ENCODE measurements at regions not wholly inside any gene's neighbourhood (a gene's known extent, or its start where the extent isn't known, plus 50 kb on each side); places are given as distances from the start of the nearest gene placed in this dataset.

- no peak for FAIRE-seq
- no peak for DNase-seq (ENCODE audit: insufficient read length)
- no peak for TF ChIP-seq POLR2A (IDR thresholded peaks at IDR 0.05; ENCODE audit: low read depth, low read length)
- no peak for TF ChIP-seq TAF1 (IDR thresholded peaks at IDR 0.05; ENCODE audit: borderline replicate concordance, low read depth, low read length)
- no peak for TF ChIP-seq POLR2AphosphoS5 (IDR thresholded peaks at IDR 0.05; ENCODE audit: low read depth, low read length)
These were observed 482.9 kb upstream of the KIF2A start for GRCh38 chr5:61823065-61823464.

- no peak for TF ChIP-seq POLR2A (IDR thresholded peaks at IDR 0.05; ENCODE audit: low read depth, low read length)
- no peak for TF ChIP-seq TAF1 (IDR thresholded peaks at IDR 0.05; ENCODE audit: borderline replicate concordance, low read depth, low read length)
- no peak for TF ChIP-seq POLR2AphosphoS5 (IDR thresholded peaks at IDR 0.05; ENCODE audit: low read depth, low read length)
- DNase-seq (ENCODE audit: insufficient read length), result no peak
- FAIRE-seq, result no peak
These were observed 482.2 kb upstream of the KIF2A start for GRCh38 chr5:61823781-61824180.

GRCh38 chr5:61824396-61824795, 481.6 kb upstream of the KIF2A start:
- DNase-seq (ENCODE audit: insufficient read length) (no peak), FAIRE-seq (no peak)
- TF ChIP-seq POLR2A (IDR thresholded peaks at IDR 0.05; ENCODE audit: low read depth, low read length), result no peak
- TF ChIP-seq TAF1 (IDR thresholded peaks at IDR 0.05; ENCODE audit: borderline replicate concordance, low read depth, low read length), result no peak

- DNase-seq (ENCODE audit: insufficient read length), result no peak
- no peak for FAIRE-seq
- TF ChIP-seq TAF1 (IDR thresholded peaks at IDR 0.05; ENCODE audit: borderline replicate concordance, low read depth, low read length) (no peak), POLR2AphosphoS5 (IDR thresholded peaks at IDR 0.05; ENCODE audit: low read depth, low read length) (no peak), POLR2A (IDR thresholded peaks at IDR 0.05; ENCODE audit: low read depth, low read length) (no peak)
These were observed 478.5 kb upstream of the KIF2A start for GRCh38 chr5:61827445-61827975.

GRCh38 chr5:61828856-61829255, 477.1 kb upstream of the KIF2A start:
- TF ChIP-seq POLR2AphosphoS5 (IDR thresholded peaks at IDR 0.05; ENCODE audit: low read depth, low read length) (no peak), POLR2A (IDR thresholded peaks at IDR 0.05; ENCODE audit: low read depth, low read length) (no peak), TAF1 (IDR thresholded peaks at IDR 0.05; ENCODE audit: borderline replicate concordance, low read depth, low read length) (no peak)
- no peak for DNase-seq (ENCODE audit: insufficient read length)
- FAIRE-seq, result no peak

GRCh38 chr5:61831736-61832135, 474.3 kb upstream of the KIF2A start:
- TF ChIP-seq POLR2AphosphoS5 (IDR thresholded peaks at IDR 0.05; ENCODE audit: low read depth, low read length) (no peak), POLR2A (IDR thresholded peaks at IDR 0.05; ENCODE audit: low read depth, low read length) (no peak), TAF1 (IDR thresholded peaks at IDR 0.05; ENCODE audit: borderline replicate concordance, low read depth, low read length) (no peak)
- FAIRE-seq, result no peak
- DNase-seq (ENCODE audit: insufficient read length), result no peak

GRCh38 chr5:61837788-61838187, 468.2 kb upstream of the KIF2A start:
- TF ChIP-seq POLR2A (IDR thresholded peaks at IDR 0.05; ENCODE audit: low read depth, low read length), result no peak
- no peak for TF ChIP-seq TAF1 (IDR thresholded peaks at IDR 0.05; ENCODE audit: borderline replicate concordance, low read depth, low read length)
- TF ChIP-seq POLR2AphosphoS5 (IDR thresholded peaks at IDR 0.05; ENCODE audit: low read depth, low read length), result no peak
- DNase-seq (ENCODE audit: insufficient read length), result no peak
- no peak for FAIRE-seq

GRCh38 chr5:61840361-61840760, 465.6 kb upstream of the KIF2A start:
- TF ChIP-seq TAF1 (IDR thresholded peaks at IDR 0.05; ENCODE audit: borderline replicate concordance, low read depth, low read length) (no peak), POLR2A (IDR thresholded peaks at IDR 0.05; ENCODE audit: low read depth, low read length) (no peak), POLR2AphosphoS5 (IDR thresholded peaks at IDR 0.05; ENCODE audit: low read depth, low read length) (no peak)
- DNase-seq (ENCODE audit: insufficient read length) (no peak), FAIRE-seq (no peak)

- TF ChIP-seq TAF1 (IDR thresholded peaks at IDR 0.05; ENCODE audit: borderline replicate concordance, low read depth, low read length) (no peak), POLR2AphosphoS5 (IDR thresholded peaks at IDR 0.05; ENCODE audit: low read depth, low read length) (no peak), POLR2A (IDR thresholded peaks at IDR 0.05; ENCODE audit: low read depth, low read length) (no peak)
- no peak for FAIRE-seq
These were observed 463.2 kb upstream of the KIF2A start for GRCh38 chr5:61842840-61843239.

GRCh38 chr5:61850696-61851095, 455.3 kb upstream of the KIF2A start:
- no peak for DNase-seq (ENCODE audit: insufficient read length)
- TF ChIP-seq TAF1 (IDR thresholded peaks at IDR 0.05; ENCODE audit: borderline replicate concordance, low read depth, low read length) (no peak), POLR2A (IDR thresholded peaks at IDR 0.05; ENCODE audit: low read depth, low read length) (no peak), POLR2AphosphoS5 (IDR thresholded peaks at IDR 0.05; ENCODE audit: low read depth, low read length) (no peak)
- FAIRE-seq, result no peak

More at GRCh38 chr5:61842840-61843239, 463.2 kb upstream of the KIF2A start:
- DNase-seq (ENCODE audit: insufficient read length), result no peak

- FAIRE-seq, result no peak
- no peak for DNase-seq (ENCODE audit: insufficient read length)
- TF ChIP-seq POLR2A (IDR thresholded peaks at IDR 0.05; ENCODE audit: low read depth, low read length), result no peak
- TF ChIP-seq POLR2AphosphoS5 (IDR thresholded peaks at IDR 0.05; ENCODE audit: low read depth, low read length), result no peak
- no peak for TF ChIP-seq TAF1 (IDR thresholded peaks at IDR 0.05; ENCODE audit: borderline replicate concordance, low read depth, low read length)
These were observed 451.5 kb upstream of the KIF2A start for GRCh38 chr5:61854531-61854930.

- FAIRE-seq (no peak), DNase-seq (ENCODE audit: insufficient read length) (no peak)
- no peak for TF ChIP-seq POLR2A (IDR thresholded peaks at IDR 0.05; ENCODE audit: low read depth, low read length)
- no peak for TF ChIP-seq POLR2AphosphoS5 (IDR thresholded peaks at IDR 0.05; ENCODE audit: low read depth, low read length)
- TF ChIP-seq TAF1 (IDR thresholded peaks at IDR 0.05; ENCODE audit: borderline replicate concordance, low read depth, low read length), result no peak
These were observed 445.0 kb upstream of the KIF2A start for GRCh38 chr5:61860978-61861377.

GRCh38 chr5:61866930-61867329, 439.1 kb upstream of the KIF2A start:
- TF ChIP-seq POLR2AphosphoS5 (IDR thresholded peaks at IDR 0.05; ENCODE audit: low read depth, low read length), result no peak
- TF ChIP-seq POLR2A (IDR thresholded peaks at IDR 0.05; ENCODE audit: low read depth, low read length), result no peak
- no peak for TF ChIP-seq TAF1 (IDR thresholded peaks at IDR 0.05; ENCODE audit: borderline replicate concordance, low read depth, low read length)
- DNase-seq (ENCODE audit: insufficient read length) (no peak), FAIRE-seq (no peak)
